IMR-90 (cell line): ENCODE measurements at regions not wholly inside any gene's neighbourhood (a gene's known extent, or its start where the extent isn't known, plus 50 kb on each side); places are given as distances from the start of the nearest gene placed in this dataset.

Experiments
- ATAC-seq: fragments of 200-7000 bp; cut with Tn5 transposase; 2 replicates; pipeline ENCODE4 v1.9.1; 2020; ENCODE audit warnings: low read depth, mild to moderate bottlenecking, moderate library complexity
- BruUV-seq: library from RNA; stranded (reverse); fragments of 400-500 nt; replicated peaks from 2 replicates; lab custom pipeline; 2021; lab: Mats Ljungman, UMichigan
- CTCF ChIA-PET: fragments of 300-600 bp; formaldehyde crosslinking; extraction: SDS; loops from one replicate; lab custom pipeline; 2021; ENCODE audit warnings: antibody characterized with exemption; lab: Yijun Ruan, JAX
- POLR2A ChIA-PET: fragments of 300-600 bp; sonication (Branson Sonifier 250); formaldehyde crosslinking; loops from one replicate; lab custom pipeline; 2022; ENCODE audit warnings: antibody characterized with exemption; ENCODE audit not compliant: unreplicated experiment; lab: Charles Lee
- DNase-seq: peaks from one replicate; pipeline ENCODE4 v3.0.0; 2013
- H2AFZ ChIP-seq: replicated peaks from 2 replicates; pipeline ENCODE3; 2013; ENCODE audit warnings: low read length, mild to moderate bottlenecking; ENCODE audit not compliant: poor library complexity
- H2AK5ac ChIP-seq: 2 replicates; pipeline ENCODE4 v1.6.1; 2013; ENCODE audit warnings: low read depth, low read length, inconsistent platforms
- H2AK9ac ChIP-seq: replicated peaks from 2 replicates; pipeline ENCODE3; 2013; ENCODE audit warnings: mild to moderate bottlenecking, low read depth, low read length, moderate library complexity; ENCODE audit not compliant: poor library complexity
- H2BK120ac ChIP-seq: 2 replicates; pipeline ENCODE4 v1.6.1; 2013; ENCODE audit warnings: low read depth, low read length, inconsistent platforms
- H2BK15ac ChIP-seq: 3 replicates; pipeline ENCODE4 v1.6.1; 2013; ENCODE audit warnings: low read depth, low read length, inconsistent platforms
- H2BK20ac ChIP-seq: 2 replicates; pipeline ENCODE4 v1.6.1; 2013; ENCODE audit warnings: low read depth, mild to moderate bottlenecking, inconsistent platforms, low read length, moderate library complexity
- H2BK5ac ChIP-seq: 2 replicates; pipeline ENCODE4 v1.6.1; 2013; ENCODE audit warnings: mild to moderate bottlenecking, low read depth, low read length, inconsistent platforms; ENCODE audit not compliant: poor library complexity, severe bottlenecking
- H3K14ac ChIP-seq: replicated peaks from 2 replicates; pipeline ENCODE4 v1.6.1; 2013; ENCODE audit warnings: low read depth, low read length, inconsistent platforms
- H3K18ac ChIP-seq: 2 replicates; pipeline ENCODE4 v1.6.1; 2013; ENCODE audit warnings: low read depth, low read length, control low read depth
- H3K23ac ChIP-seq: 2 replicates; pipeline ENCODE4 v1.6.1; 2013; ENCODE audit warnings: low read depth, low read length, inconsistent platforms
- H3K27ac ChIP-seq: 2 replicates; pipeline ENCODE4 v1.5.1; 2013; ENCODE audit warnings: mild to moderate bottlenecking, control low read depth, low read length; ENCODE audit not compliant: insufficient read depth
- H3K27me3 ChIP-seq: 2 replicates; pipeline ENCODE4 v1.6.1; 2013; ENCODE audit warnings: low read length; ENCODE audit not compliant: control insufficient read depth, insufficient read depth
- H3K36me3 ChIP-seq: 2 replicates; pipeline ENCODE4 v1.6.1; 2013; ENCODE audit warnings: low read length, mixed read lengths; ENCODE audit not compliant: control insufficient read depth, insufficient read depth
- H3K4ac ChIP-seq: 2 replicates; pipeline ENCODE4 v1.6.1; 2013; ENCODE audit warnings: low read depth, low read length, inconsistent platforms
- H3K4me1 ChIP-seq: 2 replicates; pipeline ENCODE4 v1.6.1; 2013; ENCODE audit warnings: low read length, mixed read lengths; ENCODE audit not compliant: control insufficient read depth, insufficient read depth
- H3K4me2 ChIP-seq: 2 replicates; pipeline ENCODE4 v1.6.1; 2013; ENCODE audit warnings: low read depth, mild to moderate bottlenecking, control low read depth, low read length, moderate library complexity
- H3K4me3 ChIP-seq: 2 replicates; pipeline ENCODE4 v1.5.1; 2013; ENCODE audit warnings: low read depth, mild to moderate bottlenecking, control low read depth, low read length, moderate library complexity; ENCODE audit not compliant: insufficient read depth
- H3K56ac ChIP-seq: 2 replicates; pipeline ENCODE4 v1.6.1; 2013; ENCODE audit warnings: low read length, inconsistent platforms; ENCODE audit not compliant: insufficient read depth; ENCODE audit errors: extremely low read depth
- H3K79me1 ChIP-seq, 2 experiments: 2 replicates each; pipeline ENCODE4 v1.6.1; 2013; ENCODE audit warnings: low read length in 2 of 2, inconsistent platforms in 1 of 2, low read depth in 1 of 2
- H3K9ac ChIP-seq: 2 replicates; pipeline ENCODE4 v1.6.1; 2013; ENCODE audit warnings: low read depth, low read length, control low read depth
- H3K9me1 ChIP-seq: 2 replicates; pipeline ENCODE4 v1.6.1; 2013; ENCODE audit warnings: low read length, inconsistent platforms; ENCODE audit not compliant: insufficient read depth
- H3K9me3 ChIP-seq: 2 replicates; pipeline ENCODE4 v1.6.1; 2013; ENCODE audit warnings: low read length; ENCODE audit not compliant: control insufficient read depth, insufficient read depth
- H4K20me1 ChIP-seq: 2 replicates; pipeline ENCODE4 v1.6.1; 2013; ENCODE audit warnings: low read length, inconsistent platforms; ENCODE audit not compliant: insufficient read depth
- H4K5ac ChIP-seq: 2 replicates; pipeline ENCODE4 v1.6.1; 2013; ENCODE audit warnings: mild to moderate bottlenecking, low read depth, low read length, control low read depth
- H4K8ac ChIP-seq, 2 experiments: 2 replicates each; pipeline ENCODE4 v1.6.1; 2013; ENCODE audit warnings: low read depth in 2 of 2, low read length in 2 of 2, control low read depth in 1 of 2, inconsistent platforms in 1 of 2
- H4K91ac ChIP-seq: 2 replicates; pipeline ENCODE4 v1.6.1; 2013; ENCODE audit warnings: low read depth, low read length, inconsistent platforms; ENCODE audit not compliant: insufficient read depth
- BHLHE40 ChIP-seq: fragments of 150-350 bp; IDR thresholded peaks from 2 replicates; pipeline ENCODE4 v1.6.1; 2016; ENCODE audit warnings: mild to moderate bottlenecking, low read depth, low read length
- ELK1 ChIP-seq: fragments of 150-350 bp; IDR thresholded peaks from 2 replicates; pipeline ENCODE4 v1.6.1; 2016; ENCODE audit warnings: low read depth, mild to moderate bottlenecking, low read length, moderate library complexity, borderline replicate concordance
- FOS ChIP-seq: fragments of 150-350 bp; IDR thresholded peaks from 2 replicates; pipeline ENCODE4 v1.6.1; 2016; ENCODE audit warnings: low read depth, low read length
- MAFK ChIP-seq: IDR thresholded peaks from 2 replicates; pipeline ENCODE4 v1.6.1; 2012; ENCODE audit warnings: low read depth, low read length, improper control_type of control experiment
- MAZ ChIP-seq: IDR thresholded peaks from 2 replicates; pipeline ENCODE4 v1.6.1; 2012; ENCODE audit warnings: low read depth, mild to moderate bottlenecking, low read length, improper control_type of control experiment, moderate library complexity, borderline replicate concordance
- POLR2A ChIP-seq: IDR thresholded peaks from 2 replicates; pipeline ENCODE4 v1.6.1; 2012; ENCODE audit warnings: mild to moderate bottlenecking, low read depth, low read length
- RAD21 ChIP-seq: IDR thresholded peaks from 2 replicates; pipeline ENCODE4 v1.6.1; 2012; ENCODE audit warnings: low read length, improper control_type of control experiment
- RFX5 ChIP-seq: IDR thresholded peaks from 2 replicates; pipeline ENCODE4 v1.8.0; 2012; ENCODE audit warnings: low read depth, mild to moderate bottlenecking, low read length, moderate library complexity
- USF2 ChIP-seq: fragments of 150-350 bp; IDR thresholded peaks from 2 replicates; pipeline ENCODE4 v1.6.1; 2017; ENCODE audit warnings: mild to moderate bottlenecking, antibody characterized with exemption, low read length, low read depth
- WGBS, 2 experiments: methylation state at CpG; one replicate each; pipeline versions ENCODE4 v1.1.5 to v1.1.7; 2013; ENCODE audit warnings: missing lambda C conversion rate in 2 of 2; ENCODE audit not compliant: insufficient read length in 1 of 2; ENCODE audit errors: extremely low coverage in 2 of 2; 5-methylcytosine and 5-hydroxymethylcytosine counted together
- dilution Hi-C: fragments of 300-500 bp; cut with HindIII; formaldehyde crosslinking; loops from one replicate; pipeline ENCODE4 v1.14.3; 2018; ENCODE audit warnings: low sequenced_read_pairs; ENCODE audit not compliant: unreplicated experiment
- in situ Hi-C: fragments of 300-500 bp; cut with MboI; formaldehyde crosslinking; loops from 3 replicates; pipeline ENCODE4 v1.14.3; 2019; ENCODE audit warnings: low sequenced_read_pairs, inconsistent platforms, mixed read lengths
- intact Hi-C: fragments of 100-400 bp; cut with micrococcal nuclease; formaldehyde crosslinking; loops from 2 replicates; pipeline ENCODE4 v1.10.0; 2022
- TF ChIP-seq, protein P1 (sequence below): conservative IDR thresholded peaks from 2 replicates; pipeline ENCODE4 v1.5.1; 2012; ENCODE audit warnings: mild to moderate bottlenecking, low read depth, low read length, improper control_type of control experiment

DNA sequence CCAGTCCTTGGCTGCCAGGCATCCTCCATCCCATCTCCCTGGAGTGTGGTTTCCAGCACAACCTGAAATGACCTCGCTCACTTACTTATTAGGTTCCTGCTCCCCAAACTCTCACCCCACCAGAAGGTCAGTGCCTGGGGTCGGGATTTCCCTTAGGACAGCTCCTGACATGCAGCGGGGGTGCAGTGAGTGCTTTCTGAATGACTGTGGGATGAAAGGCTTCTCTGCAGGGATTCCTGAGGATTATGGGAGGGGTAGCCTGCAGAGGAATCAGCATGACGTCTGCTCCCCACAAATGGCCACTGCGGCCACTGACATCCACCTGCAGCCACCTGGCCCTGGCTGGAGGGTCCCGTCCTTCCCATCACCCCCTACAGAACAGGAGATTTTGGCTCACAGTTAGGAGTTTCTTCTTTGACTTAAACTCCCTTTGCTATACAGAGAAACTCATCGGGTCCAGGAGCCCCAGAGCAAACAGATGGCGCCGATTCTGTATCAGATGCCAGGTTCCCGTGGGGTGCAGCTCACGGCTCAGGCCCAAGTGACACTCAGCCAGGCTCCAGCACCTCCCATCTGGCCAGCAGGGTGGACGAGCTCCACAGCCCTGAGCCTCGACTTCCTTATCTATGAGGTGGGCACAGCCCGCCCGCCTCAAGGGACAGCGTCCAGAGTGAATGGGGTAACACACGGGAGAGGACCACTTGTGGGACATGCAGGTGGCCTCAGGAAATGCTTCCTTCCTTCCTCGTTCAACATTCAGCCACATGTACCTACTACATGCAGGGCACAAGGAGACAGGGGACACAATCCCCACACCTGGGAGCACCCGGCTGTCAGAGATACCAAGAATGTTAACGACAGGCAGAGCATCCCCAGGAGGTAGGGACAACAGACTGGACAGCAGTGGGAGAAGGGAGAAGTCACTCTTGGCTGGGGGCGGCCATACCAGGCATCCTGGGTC, 69.8 kb downstream of the RMI2 start:
- no peak overlapping the region for H3K4me2 ChIP-seq
- no peaks in the 10 kb centered on the region for H3K79me1 ChIP-seq
- H3K4me3 ChIP-seq, result no peak overlapping the region
- ChIA-PET CTCF (no interaction called here), POLR2A (no interaction called here)
- intact Hi-C loops (no loop called here), in situ Hi-C loops (loop anchor here (5.0 kb wide), 1 partner anchor 227 kb away; no protein-coding TSS in a partner anchor), dilution Hi-C loops (no loop called here)
- no peak overlapping the region for H3K9ac ChIP-seq
- DNase-seq, result no peak
- WGBS, 2 experiments, result 62% methylated on average over 9 of the region's 21 CpGs; no CpG with 5 or more reads in 1 of the 2 experiments
- H4K8ac ChIP-seq, result no peak overlapping the region
- no TSS peak for BruUV-seq
- TF ChIP-seq RAD21 (no peak), USF2 (no peak), BHLHE40 (no peak), RFX5 (no peak), MAZ (no peak), ELK1 (no peak), MAFK (no peak), FOS (no peak), POLR2A (no peak)
- TF ChIP-seq, protein P1, sequence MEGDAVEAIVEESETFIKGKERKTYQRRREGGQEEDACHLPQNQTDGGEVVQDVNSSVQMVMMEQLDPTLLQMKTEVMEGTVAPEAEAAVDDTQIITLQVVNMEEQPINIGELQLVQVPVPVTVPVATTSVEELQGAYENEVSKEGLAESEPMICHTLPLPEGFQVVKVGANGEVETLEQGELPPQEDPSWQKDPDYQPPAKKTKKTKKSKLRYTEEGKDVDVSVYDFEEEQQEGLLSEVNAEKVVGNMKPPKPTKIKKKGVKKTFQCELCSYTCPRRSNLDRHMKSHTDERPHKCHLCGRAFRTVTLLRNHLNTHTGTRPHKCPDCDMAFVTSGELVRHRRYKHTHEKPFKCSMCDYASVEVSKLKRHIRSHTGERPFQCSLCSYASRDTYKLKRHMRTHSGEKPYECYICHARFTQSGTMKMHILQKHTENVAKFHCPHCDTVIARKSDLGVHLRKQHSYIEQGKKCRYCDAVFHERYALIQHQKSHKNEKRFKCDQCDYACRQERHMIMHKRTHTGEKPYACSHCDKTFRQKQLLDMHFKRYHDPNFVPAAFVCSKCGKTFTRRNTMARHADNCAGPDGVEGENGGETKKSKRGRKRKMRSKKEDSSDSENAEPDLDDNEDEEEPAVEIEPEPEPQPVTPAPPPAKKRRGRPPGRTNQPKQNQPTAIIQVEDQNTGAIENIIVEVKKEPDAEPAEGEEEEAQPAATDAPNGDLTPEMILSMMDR, result no peak
- no peak overlapping the region for H2AK9ac ChIP-seq
- no peak overlapping the region for H2BK20ac ChIP-seq
- H2BK120ac ChIP-seq, result no peak overlapping the region
- no peak for ATAC-seq
- H4K20me1 ChIP-seq, result no peaks in the 10 kb centered on the region
- no peak overlapping the region for H4K91ac ChIP-seq
- H3K27me3 ChIP-seq, result no peaks in the 10 kb centered on the region; the same call in 1 of the 2 replicates
- H3K27ac ChIP-seq, result no peak overlapping the region
- no peak overlapping the region for H3K56ac ChIP-seq
- no peak overlapping the region for H3K18ac ChIP-seq
- H3K9me1 ChIP-seq, result no peaks in the 10 kb centered on the region
- H3K4ac ChIP-seq, result no peak overlapping the region
- H3K23ac ChIP-seq, result no peak overlapping the region
- no peak overlapping the region for H2BK5ac ChIP-seq
- no peak overlapping the region for H2BK15ac ChIP-seq
- no peak overlapping the region for H4K5ac ChIP-seq
- peaks cover 7% of the 10 kb centered on the region; the same call in 1 of the 2 replicates for H3K4me1 ChIP-seq
- no peak overlapping the region for H2AK5ac ChIP-seq
- H3K36me3 ChIP-seq, result no peaks in the 10 kb centered on the region
- no peak overlapping the region for H3K14ac ChIP-seq
- peak overlapping the region; percentile 21 for H2AFZ ChIP-seq
- H3K9me3 ChIP-seq, result no peaks in the 10 kb centered on the region
